Stomach (tissue), 8 donors: ENCODE measurements at regions not wholly inside any gene's neighbourhood (a gene's known extent, or its start where the extent isn't known, plus 50 kb on each side); places are given as distances from the start of the nearest gene placed in this dataset.

ENCODE experiments used
- DNase-seq, 2 donors: peaks; one replicate each; pipeline versions ENCODE4 v3.0.0 to v3.0.0-alpha.2; 2013 to 2019
- H3K27ac ChIP-seq, 5 donors: fragments of 200-600 bp in 4 of 5; sonication (generic) in 4 of 5; one replicate each; pipeline ENCODE4 v1.5.1; 2013 to 2019; ENCODE audit warnings: mild to moderate bottlenecking in 1 of 5, moderate library complexity in 1 of 5
- H3K27me3 ChIP-seq, 3 donors: fragments of 200-600 bp; sonication (generic); one replicate each; pipeline ENCODE4 v1.5.1; 2017 to 2019; ENCODE audit warnings: mixed run types in 1 of 3
- H3K36me3 ChIP-seq, 4 donors: fragments of 200-600 bp; sonication (generic); 1 replicate in 3 of 4; 2 replicates in 1 of 4; pipeline ENCODE4 v1.5.1; 2016 to 2019
- H3K4me1 ChIP-seq, 4 donors: fragments of 200-600 bp; sonication (generic); one replicate each; pipeline ENCODE4 v1.5.1; 2016 to 2019
- H3K4me3 ChIP-seq, 4 donors: fragments of 200-600 bp; sonication (generic) in 3 of 4; one replicate each; pipeline ENCODE4 v1.5.1; 2016 to 2019; ENCODE audit warnings: mild to moderate bottlenecking in 1 of 4
- H3K9me3 ChIP-seq, 4 donors: fragments of 200-600 bp; sonication (generic); one replicate each; pipeline ENCODE4 v1.5.1; 2016 to 2019
- EP300 ChIP-seq: sonication (generic); formaldehyde crosslinking; IDR thresholded peaks from one replicate; pipeline ENCODE4 v1.6.1; 2017; ENCODE audit warnings: antibody characterized with exemption
- POLR2A ChIP-seq, 4 donors: fragments of 450-650 bp; IDR thresholded peaks; one replicate each; pipeline ENCODE4 v1.6.1; 2016; ENCODE audit warnings: antibody characterized with exemption in 4 of 4, control low read depth in 2 of 4, mild to moderate bottlenecking in 1 of 4, moderate library complexity in 1 of 4
- POLR2AphosphoS5 ChIP-seq, 3 donors: sonication (generic); formaldehyde crosslinking; IDR thresholded peaks; one replicate each; pipeline ENCODE4 v1.6.1; 2016; ENCODE audit warnings: antibody characterized with exemption in 3 of 3
- WGBS, 5 donors: extraction: QIAGEN DNeasy Blood & Tissue Kit in 3 of 5; methylation state at CpG; one replicate each; pipeline versions ENCODE4 v1.1.5 to v1.1.7; 2013 to 2018; 5-methylcytosine and 5-hydroxymethylcytosine counted together
- intact Hi-C: fragments of 100-400 bp; cut with DNase I; formaldehyde crosslinking; loops from one replicate; pipeline ENCODE4 v1.15.1; 2023; ENCODE audit warnings: low total_unique reads
- TF ChIP-seq, protein P1 (sequence below), 7 experiments: fragments of 450-650 bp in 4 of 7; fragments of 200-600 bp in 3 of 7; sonication (generic) in 3 of 7; IDR thresholded peaks; one replicate each; pipeline ENCODE4 v1.5.1; 2016 to 2019; ENCODE audit warnings: antibody characterized with exemption in 7 of 7, control low read depth in 2 of 7, mild to moderate bottlenecking in 1 of 7
- donor health status: healthy with polysubstance abuse.
- donor health status: Bipolar disorder and iron deficiency.
- donor health status: healthy.

DNA sequence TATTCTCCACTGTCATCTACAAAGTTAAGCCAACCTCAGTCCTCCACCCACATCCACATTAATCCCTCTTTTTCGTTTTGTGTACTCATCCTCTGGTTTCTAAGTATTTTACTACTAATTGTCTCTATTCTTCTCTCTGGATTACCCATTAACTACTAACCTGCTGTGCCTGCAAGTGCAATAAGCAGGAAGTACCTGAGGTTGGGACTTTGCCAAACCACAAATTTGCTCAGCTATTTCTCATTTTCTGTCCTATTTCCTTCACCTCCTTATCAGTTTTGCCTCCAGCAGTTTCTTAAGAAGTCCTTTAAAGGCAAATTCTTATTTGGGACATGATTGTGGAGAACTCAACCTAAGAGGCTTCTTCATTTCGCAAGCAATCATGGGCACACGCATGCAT lies 1708.9 kb downstream of the SLITRK5 start:
- peaks cover 0 to 27% (median 5%) of the 10 kb centered on the region in 4 donors for H3K4me1 ChIP-seq
- TF ChIP-seq POLR2AphosphoS5 (IDR thresholded peaks at IDR 0.05): no peak
- no peak for TF ChIP-seq EP300
- TF ChIP-seq, protein P1, sequence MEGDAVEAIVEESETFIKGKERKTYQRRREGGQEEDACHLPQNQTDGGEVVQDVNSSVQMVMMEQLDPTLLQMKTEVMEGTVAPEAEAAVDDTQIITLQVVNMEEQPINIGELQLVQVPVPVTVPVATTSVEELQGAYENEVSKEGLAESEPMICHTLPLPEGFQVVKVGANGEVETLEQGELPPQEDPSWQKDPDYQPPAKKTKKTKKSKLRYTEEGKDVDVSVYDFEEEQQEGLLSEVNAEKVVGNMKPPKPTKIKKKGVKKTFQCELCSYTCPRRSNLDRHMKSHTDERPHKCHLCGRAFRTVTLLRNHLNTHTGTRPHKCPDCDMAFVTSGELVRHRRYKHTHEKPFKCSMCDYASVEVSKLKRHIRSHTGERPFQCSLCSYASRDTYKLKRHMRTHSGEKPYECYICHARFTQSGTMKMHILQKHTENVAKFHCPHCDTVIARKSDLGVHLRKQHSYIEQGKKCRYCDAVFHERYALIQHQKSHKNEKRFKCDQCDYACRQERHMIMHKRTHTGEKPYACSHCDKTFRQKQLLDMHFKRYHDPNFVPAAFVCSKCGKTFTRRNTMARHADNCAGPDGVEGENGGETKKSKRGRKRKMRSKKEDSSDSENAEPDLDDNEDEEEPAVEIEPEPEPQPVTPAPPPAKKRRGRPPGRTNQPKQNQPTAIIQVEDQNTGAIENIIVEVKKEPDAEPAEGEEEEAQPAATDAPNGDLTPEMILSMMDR (IDR thresholded peaks at IDR 0.05): no peak
- no peak for TF ChIP-seq POLR2A (IDR thresholded peaks at IDR 0.05)
- H3K4me3 ChIP-seq: no peak overlapping the region
- H3K27ac ChIP-seq: no peak overlapping the region
- H3K27me3 ChIP-seq: no peaks in the 10 kb centered on the region
- no peaks in the 10 kb centered on the region for H3K9me3 ChIP-seq
- WGBS, 5 donors: 26 to 52% (median 36%) methylated on average over 3 of the region's 3 CpGs
- intact Hi-C loops: no loop called here
- peak; percentile 34 to 82 for DNase-seq
- H3K36me3 ChIP-seq: no peaks in the 10 kb centered on the region

DNA sequence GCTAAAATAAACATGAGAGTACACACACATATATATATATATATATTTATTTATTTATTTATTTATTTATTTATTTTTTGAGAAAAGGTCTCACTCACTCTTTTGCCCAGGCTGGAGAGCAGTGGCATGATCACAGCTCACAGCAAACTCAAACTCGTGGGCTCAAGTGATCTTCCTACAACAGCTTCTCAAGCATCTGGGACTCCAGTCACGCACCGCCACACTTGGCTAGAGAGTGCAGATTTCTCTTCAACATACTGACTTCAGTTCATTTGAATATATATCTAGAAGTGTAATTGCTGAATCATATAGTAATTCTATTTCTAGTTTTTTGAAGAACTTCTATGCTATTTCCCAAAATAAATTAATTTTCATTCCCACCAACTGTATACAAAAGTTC lies 1711.8 kb downstream of the SLITRK5 start:
- 86 to 97% (median 94%) methylated on average over 3 of the region's 3 CpGs for WGBS, 5 donors
- Histone ChIP-seq H3K9me3 (no peaks in the 10 kb centered on the region), H3K36me3 (no peaks in the 10 kb centered on the region), H3K4me3 (no peak overlapping the region), H3K27ac (no peak overlapping the region), H3K4me1 (peaks cover 0 to 16% (median 0%) of the 10 kb centered on the region in 4 donors), H3K27me3 (no peaks in the 10 kb centered on the region)
- no peak for DNase-seq
- TF ChIP-seq, protein P1 (IDR thresholded peaks at IDR 0.05): no peak
- TF ChIP-seq POLR2A (IDR thresholded peaks at IDR 0.05) (no peak), POLR2AphosphoS5 (IDR thresholded peaks at IDR 0.05) (no peak), EP300 (no peak)
- intact Hi-C loops: no loop called here

DNA sequence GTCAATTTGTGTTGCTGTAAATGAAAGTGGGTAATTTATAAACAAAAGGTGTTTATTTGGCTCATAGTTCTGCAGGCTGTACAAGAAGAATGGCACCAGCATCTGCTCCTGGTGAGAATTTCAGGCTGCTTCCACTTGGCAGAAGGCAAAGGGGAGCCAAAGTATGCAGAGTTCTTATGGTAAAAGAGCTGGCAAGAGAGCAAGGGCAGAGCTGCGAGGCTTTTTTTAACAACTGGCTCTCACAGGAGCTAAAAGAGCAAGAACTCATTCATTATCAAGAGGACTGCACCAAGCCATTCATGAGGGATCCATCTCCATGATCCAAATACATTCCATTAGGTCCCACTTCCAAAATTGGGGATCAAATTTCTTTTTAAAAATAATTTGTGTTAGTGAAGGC lies 1712.7 kb downstream of the SLITRK5 start:
- Histone ChIP-seq H3K9me3 (no peaks in the 10 kb centered on the region), H3K4me3 (no peak overlapping the region), H3K27ac (no peak overlapping the region), H3K4me1 (peaks cover 0 to 9% (median 0%) of the 10 kb centered on the region in 4 donors), H3K36me3 (no peaks in the 10 kb centered on the region), H3K27me3 (no peaks in the 10 kb centered on the region)
- TF ChIP-seq POLR2AphosphoS5 (IDR thresholded peaks at IDR 0.05) (no peak), EP300 (no peak), POLR2A (IDR thresholded peaks at IDR 0.05) (no peak)
- TF ChIP-seq, protein P1 (IDR thresholded peaks at IDR 0.05): no peak
- WGBS, 5 donors: 65 to 83% (median 77%) methylated on average over 1 of the region's 1 CpG
- intact Hi-C loops: no loop called here
- DNase-seq: no peak

DNA sequence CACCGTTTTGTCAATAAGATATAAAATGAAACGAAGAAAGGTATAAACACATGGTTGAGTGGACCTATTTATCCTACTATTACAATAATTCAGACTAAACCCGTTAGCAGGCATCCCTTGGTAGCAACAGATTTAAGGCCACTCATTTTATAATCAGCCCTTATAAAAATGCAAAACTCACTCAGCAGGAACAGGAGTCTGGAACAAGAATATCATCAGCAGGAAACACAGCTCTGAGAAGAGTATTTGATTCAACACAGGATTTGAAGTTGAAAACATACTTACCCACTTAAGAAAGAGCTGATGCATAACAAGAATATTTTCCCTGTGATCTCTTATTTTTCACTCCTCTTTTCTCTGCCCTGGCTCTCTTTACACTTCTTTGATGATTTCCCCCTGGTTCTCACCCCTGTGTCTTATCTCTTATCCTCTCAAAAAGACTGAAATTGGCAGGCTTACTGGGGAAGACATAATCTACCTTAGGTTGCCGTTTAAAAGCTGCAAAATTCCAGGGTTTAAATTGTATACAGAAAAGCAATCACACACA lies 1722.7 kb downstream of the SLITRK5 start:
- Histone ChIP-seq H3K4me1 (no peaks in the 10 kb centered on the region), H3K36me3 (no peaks in the 10 kb centered on the region), H3K27me3 (no peaks in the 10 kb centered on the region), H3K9me3 (no peaks in the 10 kb centered on the region), H3K4me3 (no peak overlapping the region), H3K27ac (no peak overlapping the region)
- intact Hi-C loops: no loop called here
- 44 to 53% (median 49%) methylated on average over 4 of the region's 4 CpGs for WGBS, 5 donors
- no peak for DNase-seq
- TF ChIP-seq, protein P1 (IDR thresholded peaks at IDR 0.05): no peak
- TF ChIP-seq POLR2A (IDR thresholded peaks at IDR 0.05): no peak
- no peak for TF ChIP-seq EP300
- no peak for TF ChIP-seq POLR2AphosphoS5 (IDR thresholded peaks at IDR 0.05)
